Caco-2 (cell line): ENCODE measurements at regions not wholly inside any gene's neighbourhood (a gene's known extent, or its start where the extent isn't known, plus 50 kb on each side); places are given as distances from the start of the nearest gene placed in this dataset.

Experiments
- BruUV-seq: library from RNA; stranded (reverse); fragments of 400-500 nt; replicated peaks from 2 replicates; lab custom pipeline; 2021; lab: Mats Ljungman, UMichigan
- CTCF ChIA-PET: fragments of 300-600 bp; sonication (Branson Sonifier 250); formaldehyde crosslinking; loops from one replicate; lab custom pipeline; 2022; ENCODE audit warnings: antibody characterized with exemption; lab: Charles Lee
- POLR2A ChIA-PET: fragments of 300-600 bp; sonication (Branson Sonifier 250); formaldehyde crosslinking; loops from one replicate; lab custom pipeline; 2022; ENCODE audit warnings: antibody characterized with exemption; lab: Charles Lee
- DNase-seq, 2 experiments: peaks; one replicate each; pipeline versions ENCODE4 v3.0.0 to v3.0.0-alpha.2; 2020 to 2022
- H3K27me3 ChIP-seq: replicated peaks from 2 replicates; pipeline ENCODE4 v1.6.0; 2011; ENCODE audit warnings: low read length; ENCODE audit not compliant: control insufficient read depth, insufficient read depth
- H3K36me3 ChIP-seq: 2 replicates; pipeline ENCODE4 v1.5.1; 2011; ENCODE audit warnings: low read length; ENCODE audit not compliant: control insufficient read depth, insufficient read depth
- H3K4me1 ChIP-seq: fragments of 250-450 bp; sonication (Bioruptor Pico); 2 replicates; pipeline ENCODE4 v1.5.1; 2020; ENCODE audit warnings: mild to moderate bottlenecking
- H3K4me3 ChIP-seq: 2 replicates; pipeline ENCODE4 v1.5.1; 2011; ENCODE audit warnings: low read depth, mild to moderate bottlenecking, control low read depth, low read length
- H3K9me3 ChIP-seq: fragments of 250-450 bp; sonication (Bioruptor Pico); 2 replicates; pipeline ENCODE4 v1.5.1; 2020; ENCODE audit warnings: mild to moderate bottlenecking, moderate library complexity
- H3K27ac Mint-ChIP-seq: one replicate; pipeline ENCODE4 v1.8.0; 2022; ENCODE audit warnings: mixed read lengths; ENCODE audit not compliant: unreplicated experiment
- H3K27me3 Mint-ChIP-seq: one replicate; pipeline ENCODE4 v1.8.0; 2022; ENCODE audit warnings: mixed read lengths; ENCODE audit not compliant: insufficient read depth, unreplicated experiment
- H3K36me3 Mint-ChIP-seq: one replicate; pipeline ENCODE4 v1.8.0; 2022; ENCODE audit warnings: mild to moderate bottlenecking, mixed read lengths; ENCODE audit not compliant: insufficient read depth, unreplicated experiment
- H3K4me1 Mint-ChIP-seq: one replicate; pipeline ENCODE4 v1.8.0; 2022; ENCODE audit warnings: low read depth, mixed read lengths; ENCODE audit not compliant: unreplicated experiment
- H3K4me3 Mint-ChIP-seq: one replicate; pipeline ENCODE4 v1.8.0; 2022; ENCODE audit warnings: mild to moderate bottlenecking, moderate library complexity, mixed read lengths; ENCODE audit not compliant: unreplicated experiment
- H3K9me3 Mint-ChIP-seq: one replicate; pipeline ENCODE4 v1.8.0; 2022; ENCODE audit warnings: mixed read lengths; ENCODE audit not compliant: unreplicated experiment
- CTCF ChIP-seq, 2 experiments: fragments of 200-600 bp in 1 of 2; IDR thresholded peaks; 1 replicate in 1 of 2; 2 replicates in 1 of 2; pipeline versions ENCODE4 v1.5.1 to v1.8.0; 2011 to 2022; ENCODE audit warnings: antibody characterized with exemption in 1 of 2, control low read depth in 1 of 2, inconsistent platforms in 1 of 2, low read depth in 1 of 2, low read length in 1 of 2, mild to moderate bottlenecking in 1 of 2, moderate library complexity in 1 of 2; ENCODE audit not compliant: insufficient read depth in 1 of 2, severe bottlenecking in 1 of 2, unreplicated experiment in 1 of 2
- intact Hi-C: fragments of 100-400 bp; cut with micrococcal nuclease; formaldehyde crosslinking; loops from one replicate; pipeline ENCODE4 v1.10.0; 2022; ENCODE audit not compliant: unreplicated experiment

- ChIA-PET POLR2A (no interaction called here), CTCF (no interaction called here)
- Mint-ChIP-seq H3K4me3 (no peak overlapping the region), H3K27me3 (peaks cover 10% of the 10 kb centered on the region), H3K36me3 (no peaks in the 10 kb centered on the region), H3K27ac (no peak overlapping the region), H3K9me3 (no peaks in the 10 kb centered on the region), H3K4me1 (no peaks in the 10 kb centered on the region)
- H3K27me3 ChIP-seq: no peaks in the 10 kb centered on the region
- H3K36me3 ChIP-seq: no peaks in the 10 kb centered on the region
- H3K4me3 ChIP-seq: no peak overlapping the region
- no peaks in the 10 kb centered on the region for H3K4me1 ChIP-seq
- DNase-seq: no peak
- no TSS peak for BruUV-seq
- TF ChIP-seq CTCF (IDR thresholded peaks at IDR 0.05; ENCODE audit: insufficient read depth in 1 of 2, low read depth in 1 of 2, low read length in 1 of 2, severe bottlenecking in 1 of 2, unreplicated experiment in 1 of 2): no peak
- no peaks in the 10 kb centered on the region for H3K9me3 ChIP-seq
- intact Hi-C loops: loop anchor here (10.0 kb wide), 1 partner anchor 163 kb away; no protein-coding TSS in a partner anchor
Measured at GRCh38 chr6:119517428-119517827, 167.9 kb upstream of the MAN1A1 start.

GRCh38 chr6:119514345-119514744 lies 164.8 kb upstream of the MAN1A1 start:
- no peak for TF ChIP-seq CTCF (IDR thresholded peaks at IDR 0.05; ENCODE audit: insufficient read depth in 1 of 2, low read depth in 1 of 2, low read length in 1 of 2, severe bottlenecking in 1 of 2, unreplicated experiment in 1 of 2)
- DNase-seq: no peak
- peaks cover 10% of the 10 kb centered on the region for H3K27me3 Mint-ChIP-seq
- Histone ChIP-seq H3K36me3 (no peaks in the 10 kb centered on the region), H3K9me3 (no peaks in the 10 kb centered on the region), H3K4me1 (no peaks in the 10 kb centered on the region), H3K27me3 (no peaks in the 10 kb centered on the region), H3K4me3 (no peak overlapping the region)
- H3K27ac Mint-ChIP-seq: no peak overlapping the region
- intact Hi-C loops: loop anchor here (10.0 kb wide), 1 partner anchor 160 kb away; no protein-coding TSS in a partner anchor
- no TSS peak for BruUV-seq
- ChIA-PET CTCF (no interaction called here), POLR2A (no interaction called here)
- no peak overlapping the region for H3K4me3 Mint-ChIP-seq
- H3K9me3 Mint-ChIP-seq: no peaks in the 10 kb centered on the region
- no peaks in the 10 kb centered on the region for H3K4me1 Mint-ChIP-seq
- H3K36me3 Mint-ChIP-seq: no peaks in the 10 kb centered on the region

- intact Hi-C loops: loop anchor here (10.0 kb wide), 1 partner anchor 156 kb away; no protein-coding TSS in a partner anchor
Measured at GRCh38 chr6:119511024-119511423, 161.5 kb upstream of the MAN1A1 start.

More at GRCh38 chr6:119511024-119511423, 161.5 kb upstream of the MAN1A1 start:
- POLR2A ChIA-PET: no interaction called here
- Mint-ChIP-seq H3K9me3 (no peaks in the 10 kb centered on the region), H3K27ac (no peak overlapping the region), H3K4me1 (no peaks in the 10 kb centered on the region), H3K36me3 (no peaks in the 10 kb centered on the region), H3K4me3 (no peak overlapping the region), H3K27me3 (peaks cover 4% of the 10 kb centered on the region)
- no peak for TF ChIP-seq CTCF (IDR thresholded peaks at IDR 0.05; ENCODE audit: insufficient read depth in 1 of 2, low read depth in 1 of 2, low read length in 1 of 2, severe bottlenecking in 1 of 2, unreplicated experiment in 1 of 2)
- no peak for DNase-seq
- Histone ChIP-seq H3K4me1 (no peaks in the 10 kb centered on the region), H3K27me3 (no peaks in the 10 kb centered on the region), H3K4me3 (no peak overlapping the region), H3K36me3 (no peaks in the 10 kb centered on the region), H3K9me3 (no peaks in the 10 kb centered on the region)
- CTCF ChIA-PET: no interaction called here
- BruUV-seq: no TSS peak
